IPS DF 6.9 (cell line): ENCODE measurements at regions not wholly inside any gene's neighbourhood (a gene's known extent, or its start where the extent isn't known, plus 50 kb on each side); places are given as distances from the start of the nearest gene placed in this dataset.

ENCODE experiments used
- DNase-seq: peaks from one replicate; pipeline ENCODE4 v3.0.0-alpha.2; 2013; ENCODE audit warnings: low read depth, low spot score
- H3K27ac ChIP-seq: one replicate; pipeline ENCODE4 v1.5.1; 2013; ENCODE audit warnings: low read length, control low read depth
- H3K27me3 ChIP-seq: 2 replicates; pipeline ENCODE4 v1.6.1; 2013; ENCODE audit warnings: mild to moderate bottlenecking, low read length; ENCODE audit not compliant: control insufficient read depth, insufficient read depth
- H3K36me3 ChIP-seq: 2 replicates; pipeline ENCODE4 v1.6.1; 2013; ENCODE audit warnings: low read length; ENCODE audit not compliant: control insufficient read depth, insufficient read depth
- H3K4me1 ChIP-seq: 2 replicates; pipeline ENCODE4 v1.6.1; 2013; ENCODE audit warnings: low read length; ENCODE audit not compliant: control insufficient read depth, insufficient read depth
- H3K4me3 ChIP-seq: 2 replicates; pipeline ENCODE4 v1.5.1; 2013; ENCODE audit warnings: mild to moderate bottlenecking, low read length
- H3K9me3 ChIP-seq: 2 replicates; pipeline ENCODE4 v1.6.1; 2013; ENCODE audit warnings: low read length, inconsistent platforms; ENCODE audit not compliant: control insufficient read depth, insufficient read depth
- WGBS: extraction: QIAGEN DNeasy Blood & Tissue Kit; methylation state at CpG from one replicate; pipeline ENCODE4 v1.1.7; 2013; ENCODE audit warnings: mixed read lengths, missing lambda C conversion rate; ENCODE audit not compliant: insufficient read length, insufficient coverage; 5-methylcytosine and 5-hydroxymethylcytosine counted together

GRCh38 chr4:10173037-10173753, 56.6 kb upstream of the WDR1 start:
- no CpG with 5 or more reads among the region's 9 CpGs for WGBS
- Histone ChIP-seq H3K9me3 (no peaks in the 10 kb centered on the region), H3K36me3 (no peaks in the 10 kb centered on the region), H3K27ac (no peak overlapping the region), H3K4me1 (no peaks in the 10 kb centered on the region), H3K4me3 (no peak overlapping the region), H3K27me3 (no peaks in the 10 kb centered on the region)
- no peak for DNase-seq

- Histone ChIP-seq H3K4me1 (no peaks in the 10 kb centered on the region), H3K27ac (no peak overlapping the region), H3K36me3 (no peaks in the 10 kb centered on the region), H3K27me3 (no peaks in the 10 kb centered on the region), H3K4me3 (no peak overlapping the region), H3K9me3 (no peaks in the 10 kb centered on the region)
- WGBS: no CpG with 5 or more reads among the region's 12 CpGs
- DNase-seq: no peak
These were observed 55.8 kb upstream of the WDR1 start for GRCh38 chr4:10172278-10172921.

GRCh38 chr4:10171055-10171454, 54.5 kb upstream of the WDR1 start:
- Histone ChIP-seq H3K4me1 (no peaks in the 10 kb centered on the region), H3K27me3 (no peaks in the 10 kb centered on the region), H3K4me3 (no peak overlapping the region), H3K9me3 (no peaks in the 10 kb centered on the region), H3K27ac (no peak overlapping the region), H3K36me3 (no peaks in the 10 kb centered on the region)
- no CpG with 5 or more reads among the region's 3 CpGs for WGBS
- no peak for DNase-seq

- Histone ChIP-seq H3K27me3 (no peaks in the 10 kb centered on the region), H3K4me1 (no peaks in the 10 kb centered on the region), H3K36me3 (no peaks in the 10 kb centered on the region), H3K9me3 (no peaks in the 10 kb centered on the region), H3K4me3 (no peak overlapping the region), H3K27ac (no peak overlapping the region)
- no CpG with 5 or more reads among the region's 10 CpGs for WGBS
- DNase-seq: no peak
These were observed 53.3 kb upstream of the WDR1 start for GRCh38 chr4:10169839-10170387.

- Histone ChIP-seq H3K27ac (no peak overlapping the region), H3K36me3 (no peaks in the 10 kb centered on the region)
- no CpG with 5 or more reads among the region's 3 CpGs for WGBS
These were observed 51.6 kb upstream of the WDR1 start for GRCh38 chr4:10168151-10168550.

GRCh38 chr4:10167201-10167600, 50.6 kb upstream of the WDR1 start:
- no peaks in the 10 kb centered on the region for H3K36me3 ChIP-seq
- H3K4me3 ChIP-seq: no peak overlapping the region
- no peaks in the 10 kb centered on the region for H3K27me3 ChIP-seq
- no peak overlapping the region for H3K27ac ChIP-seq
- H3K9me3 ChIP-seq: no peaks in the 10 kb centered on the region
- no peaks in the 10 kb centered on the region for H3K4me1 ChIP-seq
- no peak for DNase-seq
- no CpG with 5 or more reads among the region's 4 CpGs for WGBS

More at GRCh38 chr4:10168151-10168550, 51.6 kb upstream of the WDR1 start:
- no peak overlapping the region for H3K4me3 ChIP-seq
- DNase-seq: no peak
- no peaks in the 10 kb centered on the region for H3K27me3 ChIP-seq
- H3K4me1 ChIP-seq: no peaks in the 10 kb centered on the region
- no peaks in the 10 kb centered on the region for H3K9me3 ChIP-seq
